NCI-H460 (cell line): ENCODE measurements at regions not wholly inside any gene's neighbourhood (a gene's known extent, or its start where the extent isn't known, plus 50 kb on each side); places are given as distances from the start of the nearest gene placed in this dataset.
"Not testable (repeated sequence)": the region's sequence is repeated elsewhere in the genome, so short reads cannot be mapped to it uniquely, and the experiment has no call there.

Experiments
- DNase-seq: peaks from one replicate; pipeline ENCODE4 v3.0.0-alpha.2; 2016; ENCODE audit warnings: low read depth; ENCODE audit errors: extremely low read depth

DNA sequence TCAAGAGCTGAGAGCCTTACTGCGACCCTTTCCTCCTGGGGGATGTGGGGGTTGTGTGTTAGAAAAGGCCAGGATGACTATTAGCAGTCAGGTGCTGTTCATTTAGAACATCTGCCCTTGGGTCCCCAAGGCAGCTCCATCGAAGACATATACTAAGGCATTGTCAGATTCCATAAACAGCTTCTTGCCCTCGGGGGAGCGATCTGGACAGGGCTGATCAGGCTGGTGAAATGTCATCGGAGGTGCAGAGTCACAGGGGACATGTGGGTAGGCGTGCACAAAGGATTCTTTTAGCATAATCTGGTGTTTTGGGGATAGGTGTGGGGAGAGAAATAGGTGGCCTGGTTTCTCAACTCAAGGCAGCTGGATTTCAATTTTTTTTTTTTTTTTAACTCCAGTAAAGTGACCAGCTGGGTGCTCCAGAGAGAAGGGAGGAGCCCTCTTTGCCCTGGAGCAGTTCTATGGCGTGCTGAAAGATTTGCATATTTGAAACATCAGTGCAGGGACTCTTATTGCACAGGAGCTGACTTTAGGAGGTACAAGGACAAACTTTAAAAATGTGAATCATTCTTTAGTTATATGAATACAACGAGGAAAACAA lies 160.1 kb downstream of the SUDS3 start:
- no peak for DNase-seq

- no peak for DNase-seq
These were observed 161.1 kb downstream of the SUDS3 start for GRCh38 chr12:118537481-118537917.

DNA sequence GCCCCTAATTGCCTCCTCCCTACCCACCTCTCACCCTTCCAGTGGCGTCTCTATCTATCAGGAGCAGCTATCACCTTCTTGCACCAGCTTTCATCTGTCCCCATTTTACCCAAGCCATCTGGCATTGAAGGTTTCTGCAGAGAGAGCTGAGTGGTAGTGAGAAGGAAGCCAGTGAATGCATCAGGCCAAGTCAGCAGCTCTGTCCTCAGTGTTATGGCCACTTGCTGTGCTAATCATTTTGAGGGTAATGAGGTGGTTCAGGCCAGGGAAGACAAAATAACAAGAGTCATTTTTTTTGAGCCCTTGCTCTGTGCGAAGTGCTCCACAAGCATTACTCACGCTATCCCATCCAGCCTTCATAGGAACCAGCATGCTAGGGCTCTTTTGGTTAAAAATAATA lies 164.7 kb downstream of the SUDS3 start:
- no peak for DNase-seq

DNA sequence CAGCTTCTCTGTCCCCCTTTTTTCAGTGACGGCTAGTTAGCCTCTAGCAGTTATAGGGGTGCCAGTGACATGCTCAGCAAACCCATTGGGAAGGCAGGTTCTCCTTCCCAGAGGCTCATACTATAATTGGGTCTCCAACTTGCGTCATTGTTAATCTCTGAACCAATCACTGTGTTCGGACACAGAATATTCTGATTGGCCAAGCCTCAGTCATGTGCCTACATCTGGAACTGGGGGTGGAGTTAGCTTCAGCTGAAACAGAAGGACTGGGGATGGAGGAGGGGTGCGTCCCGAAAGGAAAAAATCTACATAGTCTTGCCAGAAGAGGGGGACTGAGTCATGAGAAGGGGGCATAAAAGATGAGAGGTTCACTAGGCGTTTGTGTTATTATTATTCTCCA lies 165.6 kb downstream of the SUDS3 start:
- DNase-seq: no peak

DNA sequence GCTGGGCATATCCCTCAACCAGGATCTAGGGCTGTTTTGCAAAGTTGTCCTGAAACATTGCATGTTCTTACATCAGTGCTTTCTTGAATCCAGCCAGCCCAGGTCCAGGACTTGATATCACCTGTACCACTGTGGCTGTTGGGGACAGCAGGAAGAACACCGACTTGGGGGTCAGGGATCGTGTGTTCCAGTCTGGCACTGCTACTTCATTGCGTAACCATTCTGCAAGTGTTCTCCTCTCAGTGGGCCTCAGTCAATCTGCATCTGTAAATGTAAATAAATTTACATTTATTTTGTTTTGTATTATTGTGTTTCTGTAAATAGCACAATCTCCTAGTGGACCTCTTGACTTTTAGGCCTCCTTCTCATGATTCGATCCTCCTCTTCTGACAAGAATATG lies 167.3 kb downstream of the SUDS3 start:
- DNase-seq: no peak

DNA sequence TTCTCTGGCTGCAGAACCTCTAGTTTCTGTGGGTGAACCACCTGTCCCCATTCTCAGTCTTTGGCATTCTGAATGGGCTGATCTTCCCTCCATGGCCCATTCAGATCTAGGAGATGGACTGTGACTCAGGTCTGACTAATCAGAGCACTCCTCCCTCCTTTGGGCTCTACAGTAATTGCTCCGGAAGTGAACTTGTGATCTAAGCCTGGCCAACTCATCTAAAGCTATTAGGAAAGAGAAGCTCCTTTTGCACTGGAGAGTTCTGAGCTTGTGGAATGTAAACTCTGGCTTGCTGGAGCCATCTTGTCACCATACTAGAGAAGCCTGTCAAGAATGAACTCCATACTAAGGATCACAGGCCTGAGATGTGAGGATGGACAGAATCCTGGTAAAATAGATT lies 168.2 kb downstream of the SUDS3 start:
- peak; percentile 13 for DNase-seq

DNA sequence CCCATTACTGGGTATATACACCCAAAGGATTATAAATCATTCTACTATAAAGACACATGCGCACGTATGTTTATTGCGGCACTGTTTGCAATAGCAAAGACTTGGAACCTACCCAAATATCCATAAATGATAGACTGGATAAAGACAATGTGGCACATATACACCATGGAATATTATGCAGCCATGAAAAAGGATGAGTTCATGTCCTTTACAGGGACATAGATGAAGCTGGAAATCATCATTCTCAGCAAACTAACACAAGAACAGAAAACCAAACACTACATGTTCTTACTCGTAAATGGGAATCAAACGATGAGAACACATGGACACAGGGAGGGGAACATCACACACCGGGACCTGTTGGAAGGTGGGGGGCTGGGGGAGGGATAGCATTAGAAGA lies 171.3 kb downstream of the SUDS3 start:
- not testable (repeated sequence) for DNase-seq

GRCh38 chr12:118548887-118549509 lies 172.6 kb downstream of the SUDS3 start:
- no peak for DNase-seq

DNA sequence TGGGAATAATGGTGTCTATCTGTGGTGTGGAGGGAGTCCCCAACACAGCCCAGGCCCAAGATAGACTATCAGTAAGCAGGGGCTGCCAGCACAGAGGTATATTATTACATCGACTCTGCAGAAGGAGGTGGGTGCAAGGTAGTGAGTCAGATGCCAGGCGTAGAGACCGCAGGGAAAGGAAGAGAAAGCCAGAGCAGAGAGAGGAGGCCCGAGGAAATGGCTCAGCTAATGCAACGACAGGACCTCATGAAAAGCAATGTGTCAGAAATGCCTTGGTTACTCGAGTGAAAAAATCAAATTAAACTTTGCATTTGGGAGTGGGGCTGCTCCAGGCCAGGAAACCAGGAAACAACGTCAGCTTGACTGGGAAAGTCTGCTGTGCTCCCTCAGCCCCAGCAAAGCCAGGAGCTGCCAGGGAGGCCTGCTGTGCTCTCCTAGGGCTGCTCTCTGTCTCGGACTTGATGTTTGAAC lies 173.2 kb downstream of the SUDS3 start:
- DNase-seq: no peak

DNA sequence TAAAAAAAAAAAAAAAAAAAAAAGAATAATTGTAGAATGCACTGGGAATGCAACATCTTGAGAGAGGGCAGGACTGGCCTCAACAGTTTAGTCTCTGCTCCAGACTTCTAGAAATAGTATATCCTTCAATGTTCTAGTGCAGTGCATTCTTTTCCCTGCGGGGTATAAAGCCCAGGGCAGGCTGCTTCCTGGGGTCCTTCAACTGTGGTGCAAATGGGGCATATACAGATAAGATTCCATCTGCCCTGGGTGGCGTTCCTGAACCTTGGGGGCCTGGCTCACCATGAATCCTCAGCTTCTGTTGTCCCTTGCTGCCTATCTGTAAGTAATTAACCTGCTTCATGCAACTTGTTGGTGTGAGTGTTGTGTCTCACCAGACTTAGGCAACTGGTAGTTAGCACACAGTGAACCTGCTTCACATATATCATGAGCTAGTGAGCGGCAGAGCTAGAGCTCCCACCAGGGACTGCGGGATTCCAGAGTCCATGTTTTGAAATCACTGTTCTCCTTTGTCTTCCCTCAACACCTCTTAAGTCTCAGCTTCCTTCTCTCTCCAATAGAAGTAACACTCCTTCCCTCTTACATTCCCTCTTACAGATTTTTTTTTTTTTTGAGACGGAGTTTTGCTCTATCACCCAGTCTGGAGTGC lies 177.6 kb downstream of the SUDS3 start:
- no peak for DNase-seq

- no peak for DNase-seq
These were observed 182.6 kb downstream of the SUDS3 start for GRCh38 chr12:118558941-118559340.

DNA sequence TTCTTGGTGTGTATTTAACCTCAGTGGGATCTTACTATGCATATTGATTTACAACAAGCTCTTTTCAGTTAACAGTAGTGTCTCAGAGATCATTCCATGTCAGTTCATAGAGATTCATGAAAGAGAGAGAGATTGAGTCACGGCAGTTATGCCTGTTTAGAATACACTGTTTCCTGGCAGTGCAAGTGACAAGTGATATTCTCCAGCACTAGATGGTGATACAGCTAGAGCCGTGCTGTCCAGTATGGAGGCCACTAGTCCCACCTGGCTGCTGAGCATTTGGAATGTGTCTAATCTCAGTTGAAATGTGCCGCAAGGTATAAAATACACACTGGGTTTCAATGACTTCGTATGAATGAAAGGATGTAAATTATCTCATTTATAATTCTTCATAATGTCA lies 184.4 kb downstream of the SUDS3 start:
- no peak for DNase-seq

DNA sequence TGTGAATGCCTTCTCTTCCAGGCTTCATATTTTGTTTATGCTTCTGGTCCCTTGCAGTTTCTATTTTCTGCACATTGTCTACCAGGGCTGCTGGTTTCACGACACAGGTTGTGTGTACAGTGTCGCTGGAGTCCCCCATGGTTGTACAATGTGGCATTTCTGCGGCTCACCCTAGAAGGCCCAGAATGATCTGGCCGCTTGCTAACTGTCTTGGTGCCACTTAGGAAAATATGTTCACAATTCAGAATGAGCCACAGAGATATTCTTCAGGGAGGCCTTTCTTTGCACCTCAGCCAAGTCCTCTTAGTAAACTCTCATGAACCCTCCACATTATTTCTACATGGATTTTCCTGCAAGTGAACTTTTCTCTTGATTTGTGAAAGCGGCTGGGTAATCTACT lies 195.4 kb downstream of the SUDS3 start:
- DNase-seq: no peak

DNA sequence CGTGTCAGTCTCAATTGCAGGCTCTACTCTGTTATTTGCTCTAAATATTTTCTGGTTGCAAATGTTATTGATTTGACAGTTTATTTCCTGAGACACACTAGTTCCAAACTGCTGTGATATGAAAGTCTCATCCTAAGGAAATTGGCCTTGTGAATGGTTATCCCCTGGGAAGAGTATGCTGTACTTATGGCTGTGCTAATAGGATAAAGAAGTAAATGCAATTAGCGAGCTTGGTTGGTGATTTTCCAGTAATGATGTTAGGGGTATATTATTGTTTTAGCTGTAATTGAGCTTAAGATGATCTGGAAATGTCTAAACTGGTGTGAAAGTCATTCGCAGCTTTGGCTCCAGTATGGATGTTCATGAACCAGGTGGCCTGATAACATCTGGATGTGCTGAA lies 197.9 kb downstream of the SUDS3 start:
- DNase-seq: no peak

- no peak for DNase-seq
These were observed 199.4 kb downstream of the SUDS3 start for GRCh38 chr12:118575730-118576129.

DNA sequence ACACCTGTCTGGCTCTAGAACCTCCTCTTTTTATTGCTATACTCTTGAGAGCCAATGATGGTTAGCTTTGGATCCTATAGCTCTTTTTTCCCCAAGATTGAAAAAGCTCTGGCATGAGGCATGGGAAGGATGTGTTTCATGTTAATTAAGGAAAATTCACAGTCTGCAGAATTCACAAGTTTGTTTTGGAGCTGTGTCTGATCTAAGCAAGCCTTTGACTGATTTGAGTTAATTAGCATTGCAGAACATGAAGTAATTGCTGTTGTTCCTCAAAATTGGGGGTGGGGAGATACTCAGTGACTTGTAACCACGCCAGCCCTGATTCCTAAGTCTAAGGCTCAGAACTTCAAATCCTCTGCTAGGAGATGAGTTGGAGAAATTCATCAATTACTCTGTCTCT lies 205.0 kb downstream of the SUDS3 start:
- DNase-seq: no peak

GRCh38 chr12:118582863-118583262 lies 206.5 kb downstream of the SUDS3 start:
- DNase-seq: no peak

DNA sequence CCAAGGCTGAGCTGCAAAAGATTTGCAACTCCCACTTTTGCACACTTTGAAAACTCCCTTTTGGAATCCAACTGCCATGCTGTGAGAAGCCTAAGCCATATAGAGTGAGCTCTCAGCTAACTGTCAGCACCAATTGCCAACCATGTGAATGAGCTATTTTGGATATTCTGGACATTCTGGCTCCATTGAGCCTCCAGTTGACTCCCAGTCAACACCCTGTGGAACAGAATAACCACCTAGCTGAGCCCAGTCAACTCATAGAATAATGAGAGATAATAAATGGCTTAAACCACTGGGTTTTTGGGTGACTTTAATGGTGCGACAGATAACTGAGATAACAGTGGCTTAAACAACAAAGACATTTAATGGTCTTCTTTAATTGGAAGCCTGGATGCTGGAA lies 210.1 kb downstream of the SUDS3 start:
- DNase-seq: no peak

- DNase-seq: no peak
These were observed 212.8 kb downstream of the SUDS3 start for GRCh38 chr12:118589162-118589561.

DNA sequence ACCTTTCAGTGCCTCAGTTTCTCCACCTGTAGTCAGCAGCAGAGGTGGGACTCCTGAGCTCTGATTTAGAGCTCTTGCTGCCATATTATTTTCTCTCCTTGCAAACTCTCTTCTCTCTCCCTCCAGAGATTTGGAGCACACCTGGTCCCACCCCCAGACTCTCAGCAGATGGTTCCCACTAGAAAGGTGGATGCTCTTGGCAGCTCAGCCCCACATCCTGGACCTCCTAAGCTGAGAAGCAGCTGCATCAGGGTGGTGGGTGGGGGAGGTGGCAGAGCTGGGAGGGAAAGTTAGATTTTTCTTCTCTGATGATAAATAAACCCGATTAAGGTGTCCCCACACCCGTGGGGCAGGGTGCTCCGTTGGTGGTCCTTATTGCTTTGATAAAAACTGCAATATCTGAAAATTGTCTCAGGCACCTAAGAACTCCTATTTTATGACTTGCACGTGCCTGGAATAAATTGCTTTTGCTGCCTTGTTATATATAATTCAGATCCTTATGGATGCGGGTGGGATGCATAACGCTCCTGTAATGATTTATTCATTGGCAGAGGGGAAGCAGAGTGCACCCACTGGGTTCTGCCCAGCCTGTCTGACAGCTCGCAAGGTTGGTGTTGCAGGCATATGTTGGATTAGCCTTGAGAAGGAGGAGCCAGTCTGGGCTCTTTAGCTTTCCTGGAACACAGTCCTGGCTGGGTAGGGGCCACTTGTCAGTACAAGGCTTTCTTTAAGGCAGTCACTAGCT lies 214.2 kb downstream of the SUDS3 start:
- no peak for DNase-seq

DNA sequence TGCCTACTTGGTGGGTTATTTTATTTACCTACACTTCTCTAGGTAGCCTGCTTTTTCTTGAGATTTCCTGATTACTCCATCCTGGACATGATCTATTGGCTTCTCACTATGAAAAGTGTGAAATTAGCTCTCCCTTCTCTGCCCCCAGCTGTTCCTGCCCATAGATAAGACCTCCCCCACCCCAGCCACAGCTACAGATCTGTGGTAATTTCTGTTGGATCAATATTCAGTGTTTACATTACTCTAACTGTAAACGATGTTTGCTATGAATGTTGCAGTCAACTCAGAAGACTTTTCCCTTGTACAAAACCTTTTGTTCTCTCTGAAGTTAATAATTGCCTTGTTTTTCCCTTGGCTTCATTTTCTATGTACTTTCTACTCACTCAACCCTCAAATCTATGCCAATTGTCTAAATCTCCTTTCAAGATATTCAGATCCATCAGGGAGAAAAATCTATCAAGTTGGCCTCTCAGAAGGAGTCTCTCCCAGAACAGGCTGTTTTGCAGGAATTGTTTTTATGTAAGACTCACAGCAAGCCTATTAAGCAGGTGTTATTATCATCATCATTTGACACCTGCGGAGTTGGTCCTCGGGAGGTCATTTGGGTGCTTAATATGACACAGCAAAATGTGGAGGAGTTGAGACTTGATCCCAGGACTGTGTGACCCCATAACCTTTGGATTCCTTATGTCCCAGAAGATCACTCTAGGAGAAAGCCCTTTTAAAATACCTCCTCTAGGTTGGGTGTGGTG lies 227.4 kb downstream of the SUDS3 start:
- no peak for DNase-seq
